ENCODE measurements at regions not wholly inside any gene's neighbourhood (a gene's known extent, or its start where the extent isn't known, plus 50 kb on each side); places are given as distances from the start of the nearest gene placed in this dataset.
"Not testable (repeated sequence)": the region's sequence is repeated elsewhere in the genome, so short reads cannot be mapped to it uniquely, and the experiment has no call there.

GRCh38 chr16:79839466-79840341, 239.2 kb upstream of the MAF start:
- peak overlapping the region; percentile 31 for H3K27ac ChIP-seq (ENCODE audit: low read depth, low read length)

GRCh38 chr16:79838496-79839259, 238.1 kb upstream of the MAF start:
- Histone ChIP-seq H3K4me3 (ENCODE audit: low read depth in 1 of 2, low read length in 2 of 2) (no peak overlapping the region), H3K9me3 (ENCODE audit: low read length) (no peaks in the 10 kb centered on the region), H3K4me1 (ENCODE audit: insufficient read depth, low read length) (peaks cover 19% of the 10 kb centered on the region), H3K9ac (ENCODE audit: low read length) (no peak overlapping the region), H3K36me3 (ENCODE audit: insufficient read depth, low read length) (no peaks in the 10 kb centered on the region), H3K27ac (ENCODE audit: low read depth, low read length) (no peak overlapping the region), H3K27me3 (ENCODE audit: control insufficient read depth in 1 of 2, insufficient read depth in 2 of 2, low read length in 2 of 2) (no peaks in the 10 kb centered on the region)

More at GRCh38 chr16:79839466-79840341, 239.2 kb upstream of the MAF start:
- Histone ChIP-seq H3K36me3 (ENCODE audit: insufficient read depth, low read length) (no peaks in the 10 kb centered on the region), H3K4me3 (ENCODE audit: low read depth in 1 of 2, low read length in 2 of 2) (no peak overlapping the region), H3K27me3 (ENCODE audit: control insufficient read depth in 1 of 2, insufficient read depth in 2 of 2, low read length in 2 of 2) (no peaks in the 10 kb centered on the region), H3K9ac (ENCODE audit: low read length) (no peak overlapping the region), H3K4me1 (ENCODE audit: insufficient read depth, low read length) (peaks cover 19% of the 10 kb centered on the region), H3K9me3 (ENCODE audit: low read length) (no peaks in the 10 kb centered on the region)

GRCh38 chr16:79836144-79836543, 235.6 kb upstream of the MAF start:
- Histone ChIP-seq H3K27me3 (ENCODE audit: control insufficient read depth in 1 of 2, insufficient read depth in 2 of 2, low read length in 2 of 2) (no peaks in the 10 kb centered on the region), H3K4me1 (ENCODE audit: insufficient read depth, low read length) (peaks cover 19% of the 10 kb centered on the region), H3K27ac (ENCODE audit: low read depth, low read length) (no peak overlapping the region), H3K9me3 (ENCODE audit: low read length) (no peaks in the 10 kb centered on the region), H3K4me3 (ENCODE audit: low read depth in 1 of 2, low read length in 2 of 2) (no peak overlapping the region), H3K36me3 (ENCODE audit: insufficient read depth, low read length) (no peaks in the 10 kb centered on the region), H3K9ac (ENCODE audit: low read length) (no peak overlapping the region)

- Histone ChIP-seq H3K36me3 (ENCODE audit: insufficient read depth, low read length) (no peaks in the 10 kb centered on the region), H3K4me1 (ENCODE audit: insufficient read depth, low read length) (peaks cover 17% of the 10 kb centered on the region)
Observed at GRCh38 chr16:79835194-79835593, 234.7 kb upstream of the MAF start.

GRCh38 chr16:79834720-79835119, 234.2 kb upstream of the MAF start:
- H3K36me3 ChIP-seq (ENCODE audit: insufficient read depth, low read length) = no peaks in the 10 kb centered on the region

More at GRCh38 chr16:79835194-79835593, 234.7 kb upstream of the MAF start:
- Histone ChIP-seq H3K4me3 (ENCODE audit: low read depth in 1 of 2, low read length in 2 of 2) (no peak overlapping the region), H3K9ac (ENCODE audit: low read length) (no peak overlapping the region), H3K27me3 (ENCODE audit: control insufficient read depth in 1 of 2, insufficient read depth in 2 of 2, low read length in 2 of 2) (no peaks in the 10 kb centered on the region), H3K9me3 (ENCODE audit: low read length) (no peaks in the 10 kb centered on the region), H3K27ac (ENCODE audit: low read depth, low read length) (no peak overlapping the region)

GRCh38 chr16:79834003-79834402, 233.5 kb upstream of the MAF start:
- not testable (repeated sequence) for H3K4me3 ChIP-seq (ENCODE audit: low read depth in 1 of 2, low read length in 2 of 2); H3K9me3 ChIP-seq (ENCODE audit: low read length); H3K9ac ChIP-seq (ENCODE audit: low read length); H3K27me3 ChIP-seq (ENCODE audit: control insufficient read depth in 1 of 2, insufficient read depth in 2 of 2, low read length in 2 of 2); H3K36me3 ChIP-seq (ENCODE audit: insufficient read depth, low read length); H3K27ac ChIP-seq (ENCODE audit: low read depth, low read length); H3K4me1 ChIP-seq (ENCODE audit: insufficient read depth, low read length)

More at GRCh38 chr16:79834720-79835119, 234.2 kb upstream of the MAF start:
- no peak overlapping the region for H3K4me3 ChIP-seq (ENCODE audit: low read depth in 1 of 2, low read length in 2 of 2)
- no peak overlapping the region for H3K27ac ChIP-seq (ENCODE audit: low read depth, low read length)
- no peaks in the 10 kb centered on the region for H3K27me3 ChIP-seq (ENCODE audit: control insufficient read depth in 1 of 2, insufficient read depth in 2 of 2, low read length in 2 of 2)
- peaks cover 12% of the 10 kb centered on the region for H3K4me1 ChIP-seq (ENCODE audit: insufficient read depth, low read length)
- H3K9me3 ChIP-seq (ENCODE audit: low read length) = no peaks in the 10 kb centered on the region
- H3K9ac ChIP-seq (ENCODE audit: low read length) = no peak overlapping the region

- H3K4me1 ChIP-seq (ENCODE audit: insufficient read depth, low read length) = peaks cover under 1% of the 10 kb centered on the region
- H3K9ac ChIP-seq (ENCODE audit: low read length) = no peak overlapping the region
- no peaks in the 10 kb centered on the region for H3K27me3 ChIP-seq (ENCODE audit: control insufficient read depth in 1 of 2, insufficient read depth in 2 of 2, low read length in 2 of 2)
- H3K27ac ChIP-seq (ENCODE audit: low read depth, low read length) = no peak overlapping the region
- H3K36me3 ChIP-seq (ENCODE audit: insufficient read depth, low read length) = no peaks in the 10 kb centered on the region
- H3K4me3 ChIP-seq (ENCODE audit: low read depth in 1 of 2, low read length in 2 of 2) = no peak overlapping the region
- no peaks in the 10 kb centered on the region for H3K9me3 ChIP-seq (ENCODE audit: low read length)
Observed at GRCh38 chr16:79833559-79833958, 233.0 kb upstream of the MAF start.

GRCh38 chr16:79826732-79827475, 226.4 kb upstream of the MAF start:
- Histone ChIP-seq H3K9me3 (ENCODE audit: low read length) (no peaks in the 10 kb centered on the region), H3K27ac (ENCODE audit: low read depth, low read length) (no peak overlapping the region)

GRCh38 chr16:79825002-79825401, 224.5 kb upstream of the MAF start:
- H3K36me3 ChIP-seq (ENCODE audit: insufficient read depth, low read length) = no peaks in the 10 kb centered on the region
- H3K9me3 ChIP-seq (ENCODE audit: low read length) = no peaks in the 10 kb centered on the region
- H3K9ac ChIP-seq (ENCODE audit: low read length) = no peak overlapping the region
- no peaks in the 10 kb centered on the region for H3K4me1 ChIP-seq (ENCODE audit: insufficient read depth, low read length)
- no peaks in the 10 kb centered on the region for H3K27me3 ChIP-seq (ENCODE audit: control insufficient read depth in 1 of 2, insufficient read depth in 2 of 2, low read length in 2 of 2)
- no peak overlapping the region for H3K4me3 ChIP-seq (ENCODE audit: low read depth in 1 of 2, low read length in 2 of 2)
- no peak overlapping the region for H3K27ac ChIP-seq (ENCODE audit: low read depth, low read length)

More at GRCh38 chr16:79826732-79827475, 226.4 kb upstream of the MAF start:
- no peak overlapping the region for H3K9ac ChIP-seq (ENCODE audit: low read length)
- no peaks in the 10 kb centered on the region for H3K4me1 ChIP-seq (ENCODE audit: insufficient read depth, low read length)
- no peaks in the 10 kb centered on the region for H3K27me3 ChIP-seq (ENCODE audit: control insufficient read depth in 1 of 2, insufficient read depth in 2 of 2, low read length in 2 of 2)
- H3K36me3 ChIP-seq (ENCODE audit: insufficient read depth, low read length) = no peaks in the 10 kb centered on the region
- no peak overlapping the region for H3K4me3 ChIP-seq (ENCODE audit: low read depth in 1 of 2, low read length in 2 of 2)

GRCh38 chr16:79823639-79824038, 223.1 kb upstream of the MAF start:
- no peaks in the 10 kb centered on the region for H3K4me1 ChIP-seq (ENCODE audit: insufficient read depth, low read length)
- H3K36me3 ChIP-seq (ENCODE audit: insufficient read depth, low read length) = no peaks in the 10 kb centered on the region
- H3K9ac ChIP-seq (ENCODE audit: low read length) = no peak overlapping the region
- no peak overlapping the region for H3K4me3 ChIP-seq (ENCODE audit: low read depth in 1 of 2, low read length in 2 of 2)
- H3K27ac ChIP-seq (ENCODE audit: low read depth, low read length) = no peak overlapping the region
- H3K27me3 ChIP-seq (ENCODE audit: control insufficient read depth in 1 of 2, insufficient read depth in 2 of 2, low read length in 2 of 2) = no peaks in the 10 kb centered on the region
- no peaks in the 10 kb centered on the region for H3K9me3 ChIP-seq (ENCODE audit: low read length)

- Histone ChIP-seq H3K4me1 (ENCODE audit: insufficient read depth, low read length) (no peaks in the 10 kb centered on the region), H3K9me3 (ENCODE audit: low read length) (no peaks in the 10 kb centered on the region), H3K9ac (ENCODE audit: low read length) (no peak overlapping the region), H3K27me3 (ENCODE audit: control insufficient read depth in 1 of 2, insufficient read depth in 2 of 2, low read length in 2 of 2) (no peaks in the 10 kb centered on the region), H3K4me3 (ENCODE audit: low read depth in 1 of 2, low read length in 2 of 2) (no peak overlapping the region), H3K36me3 (ENCODE audit: insufficient read depth, low read length) (no peaks in the 10 kb centered on the region), H3K27ac (ENCODE audit: low read depth, low read length) (no peak overlapping the region)
Observed at GRCh38 chr16:79821911-79822310, 221.4 kb upstream of the MAF start.
